MM.1S (cell line): ENCODE measurements at regions not wholly inside any gene's neighbourhood (a gene's known extent, or its start where the extent isn't known, plus 50 kb on each side); places are given as distances from the start of the nearest gene placed in this dataset.

Experiments used
- CTCF ChIP-seq: fragments of 300-600 bp; sonication (generic); IDR thresholded peaks from 2 replicates; pipeline ENCODE4 v1.5.1; 2016; ENCODE audit warnings: antibody characterized with exemption, low read length, mixed read lengths
- EZH2 ChIP-seq: fragments of 300-600 bp; sonication (generic); optimal IDR thresholded peaks from 2 replicates; pipeline ENCODE3; 2017; ENCODE audit warnings: low read depth, mild to moderate bottlenecking, antibody characterized with exemption, low read length, mixed read lengths
- EZH2phosphoT487 ChIP-seq: fragments of 300-600 bp; sonication (generic); IDR thresholded peaks from 2 replicates; pipeline ENCODE4 v1.6.1; 2018; ENCODE audit warnings: antibody characterized with exemption, low read length

- TF ChIP-seq CTCF (no peak), EZH2 (no peak), EZH2phosphoT487 (no peak)
Observed at GRCh38 chr2:217555081-217555876, 447.5 kb downstream of the TNS1 start.
